ENCODE measurements at regions not wholly inside any gene's neighbourhood (a gene's known extent, or its start where the extent isn't known, plus 50 kb on each side); places are given as distances from the start of the nearest gene placed in this dataset.

DNA sequence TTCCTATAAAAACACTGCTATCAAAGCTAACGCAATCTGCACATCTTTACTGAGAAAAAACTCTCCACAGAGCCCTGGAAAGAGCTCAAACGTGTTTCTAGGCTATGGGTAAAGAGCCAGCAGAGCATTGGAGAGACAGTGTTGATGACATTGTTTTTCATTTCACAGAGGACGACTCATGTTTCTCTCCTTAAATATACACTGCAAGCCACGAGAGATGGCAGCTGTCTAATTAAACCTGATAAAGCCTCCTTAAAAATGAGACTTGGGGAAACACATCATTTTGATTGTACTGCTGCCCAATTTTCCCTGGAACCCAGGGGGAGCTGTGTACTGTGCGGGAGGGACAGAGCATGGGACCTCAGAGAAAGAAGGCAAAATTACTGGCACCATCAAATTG lies 294.3 kb upstream of the SETBP1 start:
- TF ChIP-seq OSR1 (CRISPR knock-in tag; IDR thresholded peaks at IDR 0.05) (no peak), BACH2 (CRISPR knock-in tag; IDR thresholded peaks at IDR 0.05; ENCODE audit: borderline replicate concordance) (no peak), TCF4 (CRISPR knock-in tag; IDR thresholded peaks at IDR 0.05; ENCODE audit: borderline replicate concordance) (no peak), ZC3H10 (CRISPR knock-in tag; IDR thresholded peaks at IDR 0.05) (no peak), ZFP3 (CRISPR knock-in tag; IDR thresholded peaks at IDR 0.05) (no peak), ARNTL (CRISPR knock-in tag; IDR thresholded peaks at IDR 0.05; ENCODE audit: borderline replicate concordance, low read depth) (no peak), RARB (CRISPR knock-in tag; IDR thresholded peaks at IDR 0.05) (no peak), ZFP30 (CRISPR knock-in tag; IDR thresholded peaks at IDR 0.05) (no peak)
- TF ChIP-seq, protein P1, sequence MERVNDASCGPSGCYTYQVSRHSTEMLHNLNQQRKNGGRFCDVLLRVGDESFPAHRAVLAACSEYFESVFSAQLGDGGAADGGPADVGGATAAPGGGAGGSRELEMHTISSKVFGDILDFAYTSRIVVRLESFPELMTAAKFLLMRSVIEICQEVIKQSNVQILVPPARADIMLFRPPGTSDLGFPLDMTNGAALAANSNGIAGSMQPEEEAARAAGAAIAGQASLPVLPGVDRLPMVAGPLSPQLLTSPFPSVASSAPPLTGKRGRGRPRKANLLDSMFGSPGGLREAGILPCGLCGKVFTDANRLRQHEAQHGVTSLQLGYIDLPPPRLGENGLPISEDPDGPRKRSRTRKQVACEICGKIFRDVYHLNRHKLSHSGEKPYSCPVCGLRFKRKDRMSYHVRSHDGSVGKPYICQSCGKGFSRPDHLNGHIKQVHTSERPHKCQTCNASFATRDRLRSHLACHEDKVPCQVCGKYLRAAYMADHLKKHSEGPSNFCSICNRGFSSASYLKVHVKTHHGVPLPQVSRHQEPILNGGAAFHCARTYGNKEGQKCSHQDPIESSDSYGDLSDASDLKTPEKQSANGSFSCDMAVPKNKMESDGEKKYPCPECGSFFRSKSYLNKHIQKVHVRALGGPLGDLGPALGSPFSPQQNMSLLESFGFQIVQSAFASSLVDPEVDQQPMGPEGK (CRISPR knock-in tag; IDR thresholded peaks at IDR 0.05; ENCODE audit: borderline replicate concordance): no peak
- TF ChIP-seq, protein P2, sequence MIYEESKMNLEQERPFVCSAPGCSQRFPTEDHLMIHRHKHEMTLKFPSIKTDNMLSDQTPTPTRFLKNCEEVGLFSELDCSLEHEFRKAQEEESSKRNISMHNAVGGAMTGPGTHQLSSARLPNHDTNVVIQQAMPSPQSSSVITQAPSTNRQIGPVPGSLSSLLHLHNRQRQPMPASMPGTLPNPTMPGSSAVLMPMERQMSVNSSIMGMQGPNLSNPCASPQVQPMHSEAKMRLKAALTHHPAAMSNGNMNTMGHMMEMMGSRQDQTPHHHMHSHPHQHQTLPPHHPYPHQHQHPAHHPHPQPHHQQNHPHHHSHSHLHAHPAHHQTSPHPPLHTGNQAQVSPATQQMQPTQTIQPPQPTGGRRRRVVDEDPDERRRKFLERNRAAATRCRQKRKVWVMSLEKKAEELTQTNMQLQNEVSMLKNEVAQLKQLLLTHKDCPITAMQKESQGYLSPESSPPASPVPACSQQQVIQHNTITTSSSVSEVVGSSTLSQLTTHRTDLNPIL (CRISPR knock-in tag; IDR thresholded peaks at IDR 0.05; ENCODE audit: low read depth): no peak

Measured in SK-N-SH treated with all-trans-retinoic acid at 6 μM for 48 hours (cell line).